ENCODE measurements at regions not wholly inside any gene's neighbourhood (a gene's known extent, or its start where the extent isn't known, plus 50 kb on each side); places are given as distances from the start of the nearest gene placed in this dataset.
"Not testable (repeated sequence)": the region's sequence is repeated elsewhere in the genome, so short reads cannot be mapped to it uniquely, and the experiment has no call there.

DNA sequence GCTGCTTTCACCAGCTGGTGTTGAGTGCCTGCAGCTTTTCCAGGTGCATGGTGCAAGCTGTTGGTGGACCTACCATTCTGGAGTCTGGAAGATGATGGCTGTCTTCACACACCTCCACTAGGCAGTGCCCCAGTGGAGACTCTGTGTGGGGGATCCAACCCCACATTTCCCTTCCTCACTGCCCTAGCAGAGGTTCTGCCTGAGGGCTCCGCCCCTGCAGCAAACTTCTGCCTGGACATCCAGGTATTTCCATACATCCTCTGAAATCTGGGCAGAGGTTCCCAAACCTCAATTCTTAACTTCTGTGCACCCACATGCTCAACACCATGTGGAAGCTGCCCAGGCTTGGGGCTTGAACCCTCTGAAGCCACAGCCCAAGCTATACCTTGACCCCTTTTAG lies 172.4 kb downstream of the PHF2 start:
- not testable (repeated sequence) for H3K4me1 Mint-ChIP-seq; H3K4me3 Mint-ChIP-seq; H3K36me3 Mint-ChIP-seq (ENCODE audit: low read depth); H3K9me3 ChIP-seq (ENCODE audit: control insufficient read depth, low read length, poor library complexity, severe bottlenecking); H3K27me3 Mint-ChIP-seq; DNase-seq; H3K27ac Mint-ChIP-seq; ATAC-seq

DNA sequence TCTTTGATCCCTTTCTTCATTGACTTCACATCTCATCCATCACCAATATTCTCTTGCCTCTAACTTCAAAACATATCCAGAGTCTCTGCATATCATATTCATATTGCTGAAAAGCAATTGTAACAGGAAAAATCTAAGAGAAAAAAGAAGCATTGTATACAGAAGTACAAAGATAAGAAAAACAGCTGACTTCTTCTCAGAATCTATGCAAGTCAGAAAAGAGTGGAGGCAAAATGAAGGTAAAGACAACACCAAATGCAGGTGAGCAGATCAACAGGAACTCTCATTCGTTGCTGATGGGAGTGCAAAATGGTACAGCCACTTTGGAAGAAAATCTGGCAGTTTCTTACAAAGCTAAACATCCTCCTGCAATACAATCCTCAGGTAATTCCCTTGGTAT lies 155.6 kb downstream of the PHF2 start:
- DNase-seq: no peak
- H3K4me3 Mint-ChIP-seq: no peak overlapping the region
- no peaks in the 10 kb centered on the region for H3K4me1 Mint-ChIP-seq
- H3K36me3 Mint-ChIP-seq (ENCODE audit: low read depth): peaks cover 2% of the 10 kb centered on the region
- ATAC-seq: no peak
- no peaks in the 10 kb centered on the region for H3K9me3 ChIP-seq (ENCODE audit: control insufficient read depth, low read length, poor library complexity, severe bottlenecking)
- H3K27ac Mint-ChIP-seq: no peak overlapping the region
- H3K27me3 Mint-ChIP-seq: peaks cover 15% of the 10 kb centered on the region

DNA sequence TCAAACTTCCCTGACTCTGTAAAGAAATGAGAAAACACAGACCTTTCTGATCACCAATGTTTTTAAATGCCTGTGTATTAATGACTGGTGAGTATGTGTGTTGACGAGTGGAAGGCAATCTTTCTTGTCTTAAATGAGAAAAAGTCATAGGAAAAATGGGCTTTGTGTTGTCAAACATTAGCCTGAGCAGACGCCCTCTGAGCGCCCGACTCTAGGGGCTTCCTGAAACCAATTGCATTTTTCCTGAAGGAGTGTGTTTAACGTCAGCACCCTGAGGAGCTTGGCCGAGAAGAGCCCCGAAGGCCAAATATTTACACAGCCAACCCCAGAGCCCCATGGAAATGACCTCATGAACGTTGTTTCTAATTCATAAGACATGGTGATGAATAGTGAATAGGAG lies 154.3 kb downstream of the PHF2 start:
- Mint-ChIP-seq H3K27ac (no peak overlapping the region), H3K4me3 (no peak overlapping the region), H3K36me3 (ENCODE audit: low read depth) (peaks cover 2% of the 10 kb centered on the region), H3K4me1 (no peaks in the 10 kb centered on the region), H3K27me3 (peaks cover 15% of the 10 kb centered on the region)
- ATAC-seq: no peak
- no peak for DNase-seq
- H3K9me3 ChIP-seq (ENCODE audit: control insufficient read depth, low read length, poor library complexity, severe bottlenecking): no peaks in the 10 kb centered on the region

DNA sequence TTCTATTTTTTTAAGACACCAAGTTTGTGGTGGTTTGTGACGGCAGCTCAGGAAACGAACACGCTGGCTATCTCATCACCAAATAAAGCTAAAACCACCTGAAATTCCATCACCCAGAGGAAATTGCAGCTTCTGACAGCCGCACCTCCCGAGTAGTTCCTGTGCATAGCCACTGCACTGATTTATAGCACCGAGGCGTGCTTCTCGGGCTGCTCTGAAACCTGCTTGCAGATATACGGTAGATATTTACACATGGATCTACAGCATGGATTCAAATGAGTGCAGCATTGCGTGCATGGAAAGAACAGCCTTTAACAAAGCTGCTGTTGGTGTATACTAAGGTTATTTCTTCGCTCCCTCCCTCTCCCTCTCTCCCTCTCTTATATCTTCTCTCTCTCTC lies 153.8 kb downstream of the PHF2 start:
- peaks cover 2% of the 10 kb centered on the region for H3K36me3 Mint-ChIP-seq (ENCODE audit: low read depth)
- no peaks in the 10 kb centered on the region for H3K9me3 ChIP-seq (ENCODE audit: control insufficient read depth, low read length, poor library complexity, severe bottlenecking)
- peaks cover 15% of the 10 kb centered on the region for H3K27me3 Mint-ChIP-seq
- DNase-seq: no peak
- ATAC-seq: no peak
- no peak overlapping the region for H3K27ac Mint-ChIP-seq
- H3K4me1 Mint-ChIP-seq: no peaks in the 10 kb centered on the region
- no peak overlapping the region for H3K4me3 Mint-ChIP-seq

All from T-helper 17 cell (primary cell).